Ishikawa (cell line): ENCODE measurements at regions not wholly inside any gene's neighbourhood (a gene's known extent, or its start where the extent isn't known, plus 50 kb on each side); places are given as distances from the start of the nearest gene placed in this dataset.

Experiments
- CEBPB ChIP-seq: IDR thresholded peaks from 2 replicates; pipeline ENCODE4 v1.6.1; 2012
- CREB1 ChIP-seq: IDR thresholded peaks from 2 replicates; pipeline ENCODE4 v1.6.1; 2012; ENCODE audit warnings: low read depth
- EGR1 ChIP-seq: IDR thresholded peaks from 2 replicates; pipeline ENCODE4 v1.6.1; 2012
- EP300 ChIP-seq: IDR thresholded peaks from 2 replicates; pipeline ENCODE4 v1.6.1; 2012; ENCODE audit warnings: borderline replicate concordance
- FOXM1 ChIP-seq: IDR thresholded peaks from 2 replicates; pipeline ENCODE4 v1.6.1; 2012; ENCODE audit warnings: low read depth, borderline replicate concordance
- MAX ChIP-seq: IDR thresholded peaks from 2 replicates; pipeline ENCODE4 v1.6.1; 2012
- NFIC ChIP-seq: IDR thresholded peaks from 2 replicates; pipeline ENCODE4 v1.6.1; 2012
- RAD21 ChIP-seq: IDR thresholded peaks from 2 replicates; pipeline ENCODE4 v1.6.1; 2012; ENCODE audit warnings: low read depth
- REST ChIP-seq: IDR thresholded peaks from 2 replicates; pipeline ENCODE4 v1.6.1; 2012; ENCODE audit warnings: low read depth, mild to moderate bottlenecking
- TAF1 ChIP-seq: IDR thresholded peaks from 2 replicates; pipeline ENCODE4 v1.6.1; 2012; ENCODE audit warnings: low read depth, mild to moderate bottlenecking
- TCF12 ChIP-seq: IDR thresholded peaks from 2 replicates; pipeline ENCODE4 v1.6.1; 2012; ENCODE audit warnings: low read depth
- TEAD4 ChIP-seq: IDR thresholded peaks from 2 replicates; pipeline ENCODE4 v1.6.1; 2012
- USF1 ChIP-seq: IDR thresholded peaks from 2 replicates; pipeline ENCODE4 v1.6.1; 2012
- YY1 ChIP-seq: IDR thresholded peaks from 2 replicates; pipeline ENCODE4 v1.6.1; 2012; ENCODE audit warnings: low read depth
- ZBTB7A ChIP-seq: IDR thresholded peaks from 2 replicates; pipeline ENCODE4 v1.6.1; 2012; ENCODE audit warnings: low read depth

GRCh38 chr18:61108706-61109105 lies 224.5 kb upstream of the CDH20 start:
- TF ChIP-seq YY1: no peak
- no peak for TF ChIP-seq MAX
- no peak for TF ChIP-seq CREB1
- no peak for TF ChIP-seq ZBTB7A
- TF ChIP-seq CEBPB: no peak
- TF ChIP-seq USF1: no peak
- TF ChIP-seq REST: no peak
- TF ChIP-seq EGR1: no peak
- no peak for TF ChIP-seq EP300
- TF ChIP-seq TEAD4: no peak
- no peak for TF ChIP-seq NFIC
- TF ChIP-seq TAF1: no peak
- no peak for TF ChIP-seq TCF12
- no peak for TF ChIP-seq FOXM1
- no peak for TF ChIP-seq RAD21

GRCh38 chr18:61123309-61123708 lies 209.9 kb upstream of the CDH20 start:
- TF ChIP-seq TEAD4: no peak
- no peak for TF ChIP-seq CREB1
- no peak for TF ChIP-seq USF1
- no peak for TF ChIP-seq EP300
- no peak for TF ChIP-seq NFIC
- TF ChIP-seq CEBPB: no peak
- TF ChIP-seq YY1: no peak
- no peak for TF ChIP-seq TCF12
- TF ChIP-seq ZBTB7A: no peak
- TF ChIP-seq MAX: no peak
- TF ChIP-seq EGR1: no peak
- no peak for TF ChIP-seq RAD21
- no peak for TF ChIP-seq REST
- no peak for TF ChIP-seq FOXM1
- TF ChIP-seq TAF1: no peak

GRCh38 chr18:61127714-61128467 lies 205.3 kb upstream of the CDH20 start:
- TF ChIP-seq TEAD4: no peak
- TF ChIP-seq MAX: no peak
- no peak for TF ChIP-seq CREB1

GRCh38 chr18:61129001-61129400 lies 204.2 kb upstream of the CDH20 start:
- TF ChIP-seq FOXM1 (no peak), NFIC (no peak), USF1 (no peak), MAX (no peak), YY1 (no peak), EGR1 (no peak), RAD21 (no peak), TAF1 (no peak), TEAD4 (no peak), CREB1 (no peak), CEBPB (no peak), EP300 (no peak), TCF12 (no peak), REST (no peak), ZBTB7A (no peak)
